Hematopoietic multipotent progenitor cell treated with erythropoietin and hydrocortisone succinate and interleukin-3 and kit ligand, for 4 days (in vitro differentiated cells): ENCODE measurements at regions not wholly inside any gene's neighbourhood (a gene's known extent, or its start where the extent isn't known, plus 50 kb on each side); places are given as distances from the start of the nearest gene placed in this dataset.
A peak's percentile ranks its signal among the peaks of the same experiment; 100 is the strongest.
"Not testable (repeated sequence)": the region's sequence is repeated elsewhere in the genome, so short reads cannot be mapped to it uniquely, and the experiment has no call there.

Source experiments
- DNase-seq: peaks from one replicate; pipeline ENCODE4 v3.0.0-alpha.2; 2015

GRCh38 chr5:25568989-25569625 is 924.3 kb upstream of the CDH10 start:
- peak; percentile 4 for DNase-seq

DNA sequence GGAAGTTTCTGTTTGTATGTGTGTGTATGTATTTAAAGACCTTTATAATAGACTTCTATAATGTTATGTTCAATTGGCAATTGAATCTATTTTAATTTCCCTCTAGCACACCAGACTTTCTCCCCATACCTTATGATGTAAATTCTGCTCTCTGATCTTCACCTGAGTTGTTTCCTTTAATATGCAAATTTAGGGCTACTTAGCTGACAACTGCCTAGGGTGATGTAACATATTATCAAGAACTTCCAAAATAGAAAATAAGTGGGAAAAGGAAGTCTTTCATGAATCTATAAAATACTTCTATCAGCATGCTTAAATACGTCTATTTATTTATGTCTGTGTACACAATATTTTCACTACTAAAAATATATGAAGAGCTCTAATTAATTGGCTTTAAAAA is 923.5 kb upstream of the CDH10 start:
- no peak for DNase-seq

DNA sequence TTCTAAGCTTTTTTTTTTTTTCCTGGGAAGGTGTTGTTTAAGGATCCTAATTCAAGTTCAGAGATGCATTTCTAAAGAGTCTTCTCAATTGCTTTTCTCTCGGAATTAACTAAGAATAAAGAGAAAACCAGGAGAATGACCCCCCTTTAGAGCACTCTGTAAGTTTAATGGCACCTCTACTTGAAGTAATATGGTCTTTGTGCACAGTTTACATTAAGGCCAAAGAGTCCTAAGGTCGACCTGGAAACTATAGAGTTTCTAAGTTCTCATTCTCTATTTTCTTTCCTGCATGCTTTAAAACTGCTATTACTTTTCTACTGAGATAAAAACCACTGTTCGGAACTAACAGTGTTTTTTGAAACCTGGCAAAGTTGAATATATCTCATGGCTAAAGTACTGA is 923.1 kb upstream of the CDH10 start:
- DNase-seq, result no peak

- no peak for DNase-seq
Measured at GRCh38 chr5:25562656-25563055, 917.9 kb upstream of the CDH10 start.

GRCh38 chr5:25554077-25554476 is 909.3 kb upstream of the CDH10 start:
- DNase-seq, result no peak

DNA sequence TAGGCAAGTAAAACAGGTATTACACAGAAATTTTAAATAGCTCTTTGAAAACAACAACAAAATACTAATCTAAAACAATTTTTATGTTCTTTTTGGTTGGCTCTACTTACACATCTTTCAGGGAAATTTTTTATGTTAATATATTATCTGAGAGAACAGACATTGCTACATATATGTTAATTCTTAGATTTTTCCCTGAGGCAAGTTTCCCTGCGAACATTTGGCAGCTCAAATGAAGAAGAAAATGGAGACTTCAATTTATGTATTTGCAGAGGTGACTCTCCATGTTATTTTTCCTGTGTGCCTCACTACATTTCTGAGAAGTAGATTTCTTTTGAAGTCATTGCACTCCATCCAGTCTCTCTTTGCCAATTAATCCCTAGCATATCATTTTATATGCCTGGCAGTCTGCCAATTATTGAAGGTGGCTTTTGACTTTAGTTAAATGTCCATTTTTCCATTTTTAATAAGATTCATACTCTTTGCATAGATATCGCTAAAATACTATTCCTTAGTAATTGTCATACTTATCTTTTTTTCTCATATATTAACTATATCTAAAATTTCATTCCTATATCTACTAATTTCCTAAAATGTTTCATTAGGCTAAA is 908.2 kb upstream of the CDH10 start:
- DNase-seq, result no peak

DNA sequence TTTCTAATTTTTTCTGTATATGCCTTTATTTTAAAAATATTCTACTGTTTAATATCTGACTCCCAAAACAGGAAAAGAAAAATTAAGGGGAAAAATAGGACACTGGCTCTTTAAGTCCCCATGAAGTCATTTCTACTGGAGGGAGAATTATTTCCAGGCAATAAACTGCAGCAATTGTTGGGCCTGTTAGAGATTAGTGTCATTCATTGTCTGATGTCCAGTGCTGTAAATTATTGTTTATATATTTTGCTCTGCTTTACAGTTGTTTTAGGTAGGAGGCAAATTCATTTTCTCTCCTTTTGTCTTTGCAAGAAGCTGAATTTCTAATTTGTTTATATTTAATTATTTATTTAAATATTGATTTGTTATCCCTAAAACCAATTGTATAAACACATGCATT is 906.0 kb upstream of the CDH10 start:
- no peak for DNase-seq

DNA sequence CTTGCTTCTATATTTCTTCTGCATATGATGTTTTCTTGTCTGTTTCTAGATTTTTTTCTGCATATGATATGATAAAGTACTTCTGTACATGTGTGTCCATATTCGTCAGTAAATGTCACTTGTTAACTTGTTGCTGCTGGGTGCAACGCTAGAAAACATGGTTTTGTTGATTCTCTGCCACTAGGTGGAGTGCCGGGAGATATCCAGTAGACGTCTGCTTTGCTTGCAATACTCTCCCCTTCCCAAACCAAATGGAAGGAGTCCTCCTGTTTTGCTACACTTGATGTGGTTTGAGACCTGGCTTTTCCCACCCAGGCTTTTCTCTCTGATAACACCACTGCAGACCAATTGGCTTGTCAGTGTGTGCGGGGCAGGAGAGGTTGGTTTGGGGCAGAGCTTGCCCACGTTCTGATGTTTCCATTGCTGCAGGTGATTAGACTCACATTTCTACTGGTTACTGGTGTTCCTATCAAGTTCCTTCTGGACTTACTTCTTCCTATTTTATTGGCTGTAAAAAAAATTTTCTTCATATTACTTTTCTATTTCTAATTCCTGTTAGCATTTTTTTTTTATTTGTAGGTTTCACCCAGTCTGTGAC is 900.0 kb upstream of the CDH10 start:
- peak; percentile 75 for DNase-seq

GRCh38 chr5:25540628-25541027 is 895.9 kb upstream of the CDH10 start:
- DNase-seq, result no peak

DNA sequence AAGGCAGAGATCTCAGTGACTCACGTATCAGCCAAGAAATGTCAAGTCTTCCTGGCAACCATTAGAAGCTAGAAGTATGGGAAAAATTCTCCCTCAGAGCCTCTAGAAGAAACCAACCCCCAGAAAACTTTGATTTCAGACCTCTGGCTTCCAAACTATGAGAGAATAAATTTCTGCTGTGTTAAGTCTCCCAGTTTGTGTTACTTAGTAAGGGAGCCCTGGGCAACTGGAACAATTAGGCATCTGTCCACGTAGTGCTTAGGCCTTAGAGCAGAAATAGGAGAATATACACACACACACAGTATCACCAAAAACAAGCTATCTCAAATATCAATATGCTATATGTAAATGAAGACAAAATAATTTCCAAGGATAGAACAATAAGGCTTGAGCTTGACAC is 894.8 kb upstream of the CDH10 start:
- DNase-seq, result no peak

- DNase-seq, result not testable (repeated sequence)
Measured at GRCh38 chr5:25536461-25536860, 891.7 kb upstream of the CDH10 start.

- no peak for DNase-seq
Measured at GRCh38 chr5:25516141-25516540, 871.4 kb upstream of the CDH10 start.

DNA sequence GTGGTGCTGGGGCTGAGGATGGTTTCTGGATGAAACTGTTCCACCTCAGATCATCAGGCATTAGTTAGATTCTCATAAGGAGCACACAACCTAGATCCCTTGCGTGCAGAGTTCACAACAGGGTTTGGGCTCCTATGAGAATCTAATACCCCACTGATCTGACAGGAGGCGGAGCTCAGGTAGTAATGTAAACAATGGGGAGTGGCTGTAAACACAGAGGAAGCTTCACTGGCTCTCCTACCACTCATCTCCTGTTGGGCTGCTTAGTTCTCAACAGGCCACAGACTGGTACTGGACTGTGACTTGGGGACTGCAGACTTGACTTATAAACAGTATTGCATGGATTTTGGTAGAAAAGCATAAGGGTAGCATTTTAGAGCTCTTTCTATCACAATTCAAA is 870.7 kb upstream of the CDH10 start:
- DNase-seq, result no peak

DNA sequence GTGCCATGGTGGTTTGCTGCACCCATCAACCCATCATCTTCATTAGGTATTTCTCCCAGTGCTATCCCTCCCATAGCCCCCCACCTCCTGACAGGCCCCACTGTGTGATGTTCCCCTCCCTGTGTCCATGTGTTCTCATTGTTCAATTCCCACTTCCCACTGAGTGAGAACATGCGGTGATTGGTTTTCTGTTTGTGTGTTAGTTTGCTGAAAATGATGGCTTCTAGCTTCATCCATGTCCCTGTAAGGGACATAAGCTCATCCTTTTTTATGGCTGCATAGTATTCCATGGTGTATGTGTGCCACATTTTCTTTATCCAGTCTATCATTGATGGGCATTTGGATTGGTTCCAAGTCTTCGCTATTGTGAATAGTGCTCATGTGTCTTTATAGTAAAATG is 865.9 kb upstream of the CDH10 start:
- DNase-seq, result not testable (repeated sequence)

- DNase-seq, result not testable (repeated sequence)
Measured at GRCh38 chr5:25508011-25508410, 863.2 kb upstream of the CDH10 start.

- DNase-seq, result no peak
Measured at GRCh38 chr5:25500635-25501034, 855.9 kb upstream of the CDH10 start.

GRCh38 chr5:25489834-25490538 is 845.2 kb upstream of the CDH10 start:
- DNase-seq, result peak; percentile 2

GRCh38 chr5:25488119-25488518 is 843.3 kb upstream of the CDH10 start:
- DNase-seq, result no peak

DNA sequence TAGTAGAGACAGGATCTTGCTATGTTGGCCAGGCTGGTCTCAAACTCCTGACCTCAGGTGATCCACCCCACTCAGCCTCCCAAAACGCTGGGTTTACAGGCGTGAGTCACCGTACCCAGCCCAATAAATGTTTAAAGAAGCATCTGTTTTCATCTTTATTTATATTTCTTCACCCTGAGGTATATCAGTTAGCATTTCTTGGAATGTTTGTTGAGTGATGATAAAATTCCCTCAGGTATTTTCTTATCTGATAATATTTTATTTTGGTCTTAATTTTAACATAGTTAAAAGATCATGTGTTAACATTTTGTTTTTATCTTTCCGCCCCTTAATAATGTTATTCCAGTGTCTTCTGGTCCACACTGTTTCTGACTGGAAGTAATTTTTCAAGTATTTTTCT is 839.6 kb upstream of the CDH10 start:
- DNase-seq, result no peak

GRCh38 chr5:25481463-25481862 is 836.7 kb upstream of the CDH10 start:
- no peak for DNase-seq

DNA sequence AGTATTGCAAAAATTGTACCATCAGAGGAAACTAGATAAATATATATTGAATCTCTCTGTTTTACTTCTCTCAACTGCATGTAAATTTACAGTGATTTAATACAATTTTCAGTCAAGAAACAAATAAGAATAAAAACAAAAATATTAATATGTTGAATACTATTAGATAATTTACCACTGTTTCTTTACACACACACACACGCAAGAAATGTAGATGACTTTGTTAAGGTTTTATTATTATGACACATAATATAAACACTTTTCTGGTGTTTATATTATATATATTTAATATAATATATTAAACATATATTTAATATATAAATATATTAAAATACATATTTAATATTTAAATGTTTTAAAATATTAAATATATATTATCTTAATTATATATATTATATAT is 814.3 kb upstream of the CDH10 start:
- no peak for DNase-seq

- no peak for DNase-seq
Measured at GRCh38 chr5:25458628-25459027, 813.9 kb upstream of the CDH10 start.

GRCh38 chr5:25453500-25453899 is 808.7 kb upstream of the CDH10 start:
- no peak for DNase-seq

DNA sequence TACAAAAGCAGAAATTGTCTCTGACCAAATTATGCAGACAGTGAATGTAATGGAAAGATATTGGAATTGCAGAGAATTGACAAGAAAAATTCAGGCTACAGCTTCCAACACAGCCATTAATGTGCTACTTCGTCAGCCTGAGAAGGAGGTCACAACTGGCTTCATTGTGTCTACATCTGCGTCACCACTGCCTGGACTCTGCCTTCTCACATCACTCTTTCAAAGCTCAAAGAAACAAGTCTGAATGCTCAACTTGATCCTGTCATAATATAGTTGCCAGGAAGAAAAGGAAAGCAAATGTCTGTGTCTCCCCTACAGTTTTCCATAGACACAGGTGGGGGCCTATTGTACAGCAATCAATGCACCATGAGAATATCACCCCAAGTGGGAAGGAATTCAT is 806.5 kb upstream of the CDH10 start:
- no peak for DNase-seq
